Muscle of arm (tissue), 1 donor: ENCODE measurements at regions not wholly inside any gene's neighbourhood (a gene's known extent, or its start where the extent isn't known, plus 50 kb on each side); places are given as distances from the start of the nearest gene placed in this dataset.
A peak's percentile ranks its signal among the peaks of the same experiment; 100 is the strongest.

Experiments used
- DNase-seq: peaks from one replicate; pipeline ENCODE4 v3.0.0-alpha.2; 2013

DNA sequence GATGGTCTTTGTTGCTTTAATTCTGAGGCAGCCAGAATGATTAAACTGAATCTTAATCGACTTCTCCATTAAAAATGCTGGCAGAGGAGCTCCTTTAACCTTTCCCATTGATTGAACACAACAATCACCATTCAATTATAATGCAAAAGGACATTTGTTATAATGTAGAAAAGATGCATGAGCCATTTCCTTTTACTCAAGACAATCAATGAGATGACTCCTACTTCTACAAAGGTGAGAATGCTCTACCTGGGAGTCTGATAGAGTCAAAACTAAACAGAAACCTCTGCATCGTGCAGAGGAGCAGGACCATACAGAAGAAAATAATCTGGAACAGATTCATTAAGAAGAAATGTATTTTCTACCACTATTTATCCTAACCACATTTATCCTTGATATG is 253.6 kb upstream of the DACH1 start:
- no peak for DNase-seq

GRCh38 chr13:72113931-72114330 is 246.9 kb upstream of the DACH1 start:
- DNase-seq = no peak

- DNase-seq = no peak
These were observed 246.1 kb upstream of the DACH1 start for GRCh38 chr13:72113076-72113475.

- DNase-seq = no peak
These were observed 245.2 kb upstream of the DACH1 start for GRCh38 chr13:72112216-72112615.

DNA sequence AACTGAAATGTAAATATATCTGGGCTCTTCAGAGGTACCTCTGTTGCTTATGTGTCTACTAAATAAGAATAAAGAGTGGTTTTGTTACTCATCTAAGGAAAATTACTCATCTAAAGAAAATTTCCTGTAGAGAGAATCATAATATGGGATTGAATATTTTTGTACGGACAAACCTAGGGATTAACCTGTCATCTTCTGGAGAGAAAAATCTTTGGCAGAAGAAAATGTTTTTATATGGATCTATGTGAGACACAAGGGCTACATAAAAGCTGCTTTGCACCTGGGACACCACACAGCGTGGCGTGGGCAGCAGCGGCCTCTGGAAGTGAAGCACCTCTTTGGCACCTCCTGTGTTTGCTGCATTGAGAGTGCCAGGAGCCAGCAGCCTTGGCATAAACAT is 242.9 kb upstream of the DACH1 start:
- no peak for DNase-seq

GRCh38 chr13:72104656-72105180 is 237.7 kb upstream of the DACH1 start:
- no peak for DNase-seq

- DNase-seq = no peak
These were observed 234.9 kb upstream of the DACH1 start for GRCh38 chr13:72101768-72102400.

GRCh38 chr13:72100339-72100738 is 233.3 kb upstream of the DACH1 start:
- no peak for DNase-seq

DNA sequence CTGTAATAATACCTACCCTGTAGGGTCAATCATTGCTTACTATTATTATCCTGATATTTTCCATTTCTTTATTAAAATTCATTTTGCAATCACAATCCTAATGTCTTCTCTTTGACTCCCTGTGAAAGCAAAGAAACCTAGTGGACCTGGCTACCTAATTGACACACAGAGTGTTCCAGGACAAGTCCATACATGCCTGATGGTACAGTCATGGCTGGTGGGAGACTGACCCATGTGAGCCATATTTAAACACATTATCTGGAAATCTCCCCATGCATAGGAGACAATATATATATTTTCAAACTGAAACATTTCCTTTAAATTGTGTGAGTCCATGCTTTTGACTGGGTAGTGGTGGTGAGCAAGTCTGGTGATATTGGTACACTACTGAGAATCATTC is 230.6 kb upstream of the DACH1 start:
- DNase-seq = no peak

- DNase-seq = no peak
These were observed 226.3 kb upstream of the DACH1 start for GRCh38 chr13:72093262-72093661.

DNA sequence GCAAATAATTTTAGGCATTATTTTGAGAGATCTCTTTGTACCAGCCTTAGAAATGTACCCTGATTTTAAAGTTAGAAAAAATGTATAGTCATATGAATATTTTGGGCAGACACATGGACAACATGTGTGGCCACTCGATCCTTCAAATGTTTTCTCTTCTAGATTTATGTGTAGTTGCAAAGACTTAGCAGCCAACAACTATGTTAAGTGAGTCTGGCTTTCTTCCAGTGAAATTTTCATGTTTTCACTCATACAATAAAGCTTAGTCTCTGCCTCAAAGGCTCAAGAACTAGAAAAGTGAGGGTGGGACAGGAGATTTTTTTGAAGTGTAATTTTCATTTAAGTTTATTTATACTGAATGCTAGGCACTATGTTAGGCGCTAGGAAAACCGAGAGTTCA is 207.7 kb upstream of the DACH1 start:
- no peak for DNase-seq

DNA sequence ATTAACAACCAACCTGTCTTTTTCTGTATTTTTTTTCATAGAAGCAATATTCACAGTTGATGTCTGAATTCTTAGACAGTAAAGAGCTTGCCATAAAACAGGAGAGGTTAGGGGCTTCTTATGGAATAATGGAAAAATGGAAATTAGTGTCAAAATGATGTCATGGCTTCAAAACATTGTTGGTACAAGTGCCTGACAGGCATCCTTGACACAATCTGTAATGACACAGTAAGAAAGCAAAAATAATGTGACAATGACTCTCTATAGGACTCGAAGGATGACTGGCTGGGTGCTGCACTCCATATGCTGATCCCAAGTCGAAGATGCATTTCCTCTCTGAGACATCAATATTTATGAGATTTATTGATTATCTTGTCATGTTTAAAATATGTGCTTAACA is 205.3 kb upstream of the DACH1 start:
- DNase-seq = no peak

DNA sequence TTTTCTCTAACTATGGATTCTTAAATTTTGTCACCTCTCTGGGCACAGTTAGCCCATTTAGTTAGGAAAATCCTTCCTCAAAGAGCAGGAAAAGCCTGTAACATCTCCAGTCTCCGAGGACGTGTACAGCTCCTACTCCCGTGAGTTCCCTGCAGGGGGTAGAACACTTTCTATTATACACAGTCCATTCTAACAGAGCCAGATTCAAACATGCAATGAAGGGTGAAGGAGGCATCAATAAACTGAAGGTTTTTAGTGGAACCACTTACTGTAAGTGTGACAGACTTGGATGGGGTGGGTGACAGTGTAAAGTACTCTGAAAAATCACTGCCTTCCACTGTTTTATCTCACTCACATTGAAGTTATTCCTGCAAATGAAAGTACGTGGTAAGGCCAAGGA is 204.7 kb upstream of the DACH1 start:
- no peak for DNase-seq

DNA sequence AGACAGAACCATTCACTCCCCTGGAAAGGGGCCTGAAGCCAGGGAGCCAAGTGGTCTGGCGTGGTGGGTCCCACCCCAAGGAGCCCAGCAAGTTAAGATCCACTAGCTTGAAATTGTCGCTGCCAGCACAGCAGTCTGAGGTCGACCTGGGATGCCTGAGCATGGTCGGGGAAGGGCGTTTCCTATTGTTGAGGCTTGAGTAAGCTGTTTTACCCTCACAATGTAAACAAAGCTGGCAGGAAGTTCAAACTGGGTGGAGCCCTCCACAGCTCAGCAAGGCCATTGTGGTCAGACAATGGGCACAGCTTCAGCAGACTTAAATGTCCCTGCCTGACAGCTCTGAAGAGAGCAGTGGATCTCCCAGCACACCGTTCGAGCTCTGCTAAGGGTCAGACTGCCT is 195.6 kb upstream of the DACH1 start:
- DNase-seq = no peak

GRCh38 chr13:72061613-72062012 is 194.6 kb upstream of the DACH1 start:
- DNase-seq = no peak

DNA sequence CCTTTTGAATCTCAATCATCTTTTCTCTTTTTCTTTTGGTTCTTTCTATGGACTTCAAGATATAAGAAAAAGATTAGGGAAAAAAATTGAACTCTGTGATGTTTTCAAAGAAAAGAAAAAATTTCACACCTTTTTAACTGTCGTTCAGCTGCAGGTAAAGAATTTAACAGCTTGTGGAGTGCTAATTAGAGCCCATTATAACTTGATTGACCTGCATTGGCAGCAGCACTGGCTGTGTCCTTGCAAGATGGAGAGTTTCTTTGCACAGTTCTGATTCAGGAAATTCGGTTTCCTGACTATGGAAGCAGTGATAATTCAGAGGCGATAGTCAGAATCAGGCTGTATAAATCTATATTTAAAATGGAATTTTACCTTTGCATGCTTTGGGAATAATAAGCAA is 183.2 kb upstream of the DACH1 start:
- no peak for DNase-seq

GRCh38 chr13:72043366-72043765 is 176.4 kb upstream of the DACH1 start:
- no peak for DNase-seq

DNA sequence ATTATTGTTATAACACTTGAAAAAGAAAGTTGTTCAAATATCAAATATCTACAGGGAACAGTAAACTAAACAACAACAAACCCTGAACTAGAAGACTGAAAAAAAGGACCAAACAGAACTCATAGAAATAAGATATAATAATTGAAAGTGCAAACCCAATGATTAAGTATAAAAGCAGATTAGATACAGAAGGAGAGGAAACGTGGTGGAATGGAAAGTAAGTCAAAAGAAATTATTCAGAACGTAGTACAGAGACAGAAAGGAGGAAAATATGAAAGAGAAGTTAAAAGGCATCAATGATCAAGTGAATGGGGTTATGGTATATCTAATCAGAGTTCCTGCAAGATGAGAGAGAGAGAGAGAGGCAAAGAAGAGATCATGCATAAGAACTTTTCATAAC is 174.2 kb upstream of the DACH1 start:
- DNase-seq = no peak

DNA sequence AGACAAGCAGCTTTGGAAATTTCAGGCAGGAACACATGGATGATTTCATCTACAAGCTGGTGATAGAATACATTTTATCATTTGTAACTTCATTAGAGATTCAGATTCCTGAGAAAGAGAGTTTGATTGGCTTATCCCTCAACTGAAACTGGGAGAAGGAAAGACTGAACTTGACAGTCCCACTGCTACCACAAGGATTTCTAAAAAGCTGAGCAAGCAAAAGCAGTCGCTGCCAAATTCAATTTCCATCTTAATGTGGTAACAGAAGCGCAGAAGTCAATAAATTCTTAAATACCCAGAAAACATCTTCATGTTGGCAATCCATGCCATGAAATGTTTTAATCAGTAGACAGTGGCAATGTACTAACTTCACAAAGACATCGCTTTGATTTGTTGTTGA is 172.1 kb upstream of the DACH1 start:
- DNase-seq = no peak

- DNase-seq = no peak
These were observed 163.0 kb upstream of the DACH1 start for GRCh38 chr13:72029981-72030380.

DNA sequence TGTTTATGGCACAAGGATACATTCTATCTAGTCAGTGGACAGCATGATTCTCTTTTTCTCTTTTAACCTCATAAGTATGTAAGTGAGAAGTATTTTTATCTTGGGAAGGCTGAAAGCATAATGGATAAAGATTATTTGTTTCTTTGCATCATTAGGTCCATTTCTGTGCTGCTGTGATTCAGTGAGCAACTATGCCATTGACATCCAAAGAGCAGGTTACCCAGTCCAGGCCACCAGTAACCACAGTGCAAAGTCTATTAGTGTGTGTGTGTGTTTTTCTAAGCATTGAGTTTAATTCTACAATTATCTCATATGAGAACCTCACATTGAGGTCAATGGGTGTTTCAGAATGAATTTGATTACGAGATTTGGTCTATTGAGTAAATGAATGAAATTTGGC is 158.8 kb upstream of the DACH1 start:
- DNase-seq = no peak

- DNase-seq = no peak
These were observed 156.9 kb upstream of the DACH1 start for GRCh38 chr13:72023895-72024294.

- peak; percentile 12 for DNase-seq
These were observed 138.5 kb upstream of the DACH1 start for GRCh38 chr13:72005455-72005854.

DNA sequence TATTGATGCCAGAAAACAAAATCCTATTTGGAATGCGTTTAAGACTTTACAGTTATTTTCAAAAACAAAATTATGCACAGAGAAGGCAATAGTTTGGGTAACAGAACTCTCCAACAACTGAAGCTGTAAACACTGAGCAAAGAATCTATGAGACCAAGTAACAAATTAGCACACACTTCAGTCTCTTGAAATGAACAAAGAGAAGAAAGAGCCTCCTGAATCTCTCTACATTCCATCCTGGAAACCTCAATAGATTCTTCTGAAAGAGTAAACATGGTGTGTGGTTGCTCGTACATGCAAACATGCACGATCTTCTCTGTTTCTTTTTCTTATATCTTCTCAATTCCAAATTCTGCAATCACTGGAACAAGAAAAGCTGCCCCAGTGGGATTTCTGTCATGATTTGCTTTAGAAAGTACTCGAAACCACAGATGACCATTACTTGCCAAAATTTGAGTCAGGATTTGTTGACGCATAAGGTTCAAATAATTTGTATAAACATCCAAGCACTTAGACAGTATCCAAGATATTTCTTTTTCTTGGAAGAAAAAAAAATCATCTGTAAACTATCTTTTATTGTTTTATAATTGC is 137.9 kb upstream of the DACH1 start:
- DNase-seq = peak; percentile 75
